Brain microvascular endothelial cell (primary cell): ENCODE measurements at regions not wholly inside any gene's neighbourhood (a gene's known extent, or its start where the extent isn't known, plus 50 kb on each side); places are given as distances from the start of the nearest gene placed in this dataset.

Experiments used
- DNase-seq: peaks from one replicate; pipeline ENCODE4 v3.0.0-alpha.2; 2020
- H3K27ac ChIP-seq: fragments of 250-450 bp; sonication (Bioruptor Pico); 2 replicates; pipeline ENCODE4 v1.5.1; 2020; ENCODE audit warnings: mild to moderate bottlenecking, moderate library complexity
- H3K27me3 ChIP-seq: fragments of 250-450 bp; sonication (Bioruptor Pico); replicated peaks from 2 replicates; pipeline ENCODE4 v1.5.1; 2020; ENCODE audit warnings: mild to moderate bottlenecking
- H3K36me3 ChIP-seq: fragments of 250-450 bp; sonication (Bioruptor Pico); replicated peaks from 2 replicates; pipeline ENCODE4 v1.5.1; 2020; ENCODE audit warnings: mild to moderate bottlenecking
- H3K4me3 ChIP-seq: 2 replicates; pipeline ENCODE4 v1.5.1; 2011; ENCODE audit warnings: low read depth, mild to moderate bottlenecking, control low read depth, low read length, moderate library complexity
- in situ Hi-C: cut with HindIII; loops from 2 replicates; pipeline ENCODE4 v1.10.0; 2017; ENCODE audit warnings: low sequenced_read_pairs, low pct_ligation_motif_present
- TF ChIP-seq, protein P1 (sequence below): IDR thresholded peaks from 2 replicates; pipeline ENCODE4 v1.5.1; 2011; ENCODE audit warnings: low read depth, mild to moderate bottlenecking, moderate library complexity, low read length, control low read depth, inconsistent platforms; ENCODE audit errors: missing control alignments

DNA sequence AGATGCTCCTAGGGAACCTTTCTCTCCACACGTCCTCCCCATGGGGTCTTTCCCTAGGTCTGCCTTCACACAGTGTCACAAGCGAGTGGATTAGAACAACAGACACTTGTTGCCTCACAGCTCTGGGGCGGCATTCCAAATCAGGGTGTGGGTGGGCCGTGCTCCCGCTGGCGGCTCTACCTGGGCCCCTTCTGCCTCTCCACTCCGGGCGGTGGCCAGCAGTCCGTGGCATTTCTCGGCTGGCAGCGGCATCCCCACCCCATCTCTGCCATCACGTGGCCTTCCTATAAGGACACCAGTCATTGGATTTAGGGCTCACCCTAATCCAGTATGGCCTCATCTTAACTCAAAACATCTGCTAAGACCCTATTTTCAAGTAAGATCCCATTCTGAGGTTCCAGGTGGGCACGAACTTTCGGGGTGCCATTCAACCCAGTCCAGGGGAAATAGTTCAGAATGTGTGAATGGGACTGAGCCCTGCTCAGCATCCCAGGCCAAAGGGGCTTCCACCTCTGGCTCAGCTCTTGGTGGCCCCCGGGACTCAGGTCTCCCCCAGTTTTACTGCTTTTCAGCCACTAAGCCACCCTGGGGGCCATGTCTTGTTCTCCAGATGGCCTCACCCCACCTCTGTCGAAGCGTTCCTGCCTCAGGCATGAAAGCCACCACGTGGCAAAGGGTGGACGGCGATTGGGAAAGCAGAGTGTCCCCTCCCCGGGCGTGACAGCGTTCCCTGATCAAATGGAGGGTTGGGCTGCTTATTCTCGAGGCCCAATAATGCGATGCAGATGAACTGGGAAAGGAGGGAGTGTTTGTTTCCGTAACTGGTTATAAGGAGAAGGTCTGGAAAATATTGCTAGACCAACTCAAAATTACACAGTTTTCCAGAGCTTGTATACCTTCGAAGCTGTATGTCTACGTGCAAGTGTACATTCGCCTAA is 350.0 kb downstream of the GLRX3 start:
- TF ChIP-seq, protein P1, sequence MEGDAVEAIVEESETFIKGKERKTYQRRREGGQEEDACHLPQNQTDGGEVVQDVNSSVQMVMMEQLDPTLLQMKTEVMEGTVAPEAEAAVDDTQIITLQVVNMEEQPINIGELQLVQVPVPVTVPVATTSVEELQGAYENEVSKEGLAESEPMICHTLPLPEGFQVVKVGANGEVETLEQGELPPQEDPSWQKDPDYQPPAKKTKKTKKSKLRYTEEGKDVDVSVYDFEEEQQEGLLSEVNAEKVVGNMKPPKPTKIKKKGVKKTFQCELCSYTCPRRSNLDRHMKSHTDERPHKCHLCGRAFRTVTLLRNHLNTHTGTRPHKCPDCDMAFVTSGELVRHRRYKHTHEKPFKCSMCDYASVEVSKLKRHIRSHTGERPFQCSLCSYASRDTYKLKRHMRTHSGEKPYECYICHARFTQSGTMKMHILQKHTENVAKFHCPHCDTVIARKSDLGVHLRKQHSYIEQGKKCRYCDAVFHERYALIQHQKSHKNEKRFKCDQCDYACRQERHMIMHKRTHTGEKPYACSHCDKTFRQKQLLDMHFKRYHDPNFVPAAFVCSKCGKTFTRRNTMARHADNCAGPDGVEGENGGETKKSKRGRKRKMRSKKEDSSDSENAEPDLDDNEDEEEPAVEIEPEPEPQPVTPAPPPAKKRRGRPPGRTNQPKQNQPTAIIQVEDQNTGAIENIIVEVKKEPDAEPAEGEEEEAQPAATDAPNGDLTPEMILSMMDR = no peak
- no peak overlapping the region for H3K27ac ChIP-seq
- H3K4me3 ChIP-seq = no peak overlapping the region
- in situ Hi-C loops = no loop called here
- no peaks in the 10 kb centered on the region for H3K36me3 ChIP-seq
- DNase-seq = no peak
- H3K27me3 ChIP-seq = no peaks in the 10 kb centered on the region

DNA sequence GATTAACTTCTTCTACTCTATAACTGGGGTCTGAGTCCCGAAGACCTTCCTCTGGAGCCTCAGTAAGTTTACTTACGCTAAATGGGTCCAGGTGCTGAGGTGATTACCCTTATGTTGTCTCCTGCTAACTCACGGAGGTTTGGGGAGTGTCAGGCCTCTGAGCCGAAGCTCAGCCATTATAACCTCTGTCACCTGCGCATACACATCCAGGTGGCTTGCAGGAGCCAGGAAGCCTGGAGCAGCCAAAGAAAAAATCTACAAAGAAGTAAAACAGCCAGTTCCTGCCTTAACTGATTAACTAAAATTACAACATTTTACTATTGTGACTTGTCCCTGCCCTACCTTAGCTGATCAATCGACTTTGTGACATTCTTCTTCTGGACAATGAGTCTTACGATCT is 350.7 kb downstream of the GLRX3 start:
- Histone ChIP-seq H3K27me3 (no peaks in the 10 kb centered on the region), H3K4me3 (no peak overlapping the region), H3K36me3 (no peaks in the 10 kb centered on the region), H3K27ac (no peak overlapping the region)
- TF ChIP-seq, protein P1 = no peak
- in situ Hi-C loops = no loop called here
- DNase-seq = no peak

DNA sequence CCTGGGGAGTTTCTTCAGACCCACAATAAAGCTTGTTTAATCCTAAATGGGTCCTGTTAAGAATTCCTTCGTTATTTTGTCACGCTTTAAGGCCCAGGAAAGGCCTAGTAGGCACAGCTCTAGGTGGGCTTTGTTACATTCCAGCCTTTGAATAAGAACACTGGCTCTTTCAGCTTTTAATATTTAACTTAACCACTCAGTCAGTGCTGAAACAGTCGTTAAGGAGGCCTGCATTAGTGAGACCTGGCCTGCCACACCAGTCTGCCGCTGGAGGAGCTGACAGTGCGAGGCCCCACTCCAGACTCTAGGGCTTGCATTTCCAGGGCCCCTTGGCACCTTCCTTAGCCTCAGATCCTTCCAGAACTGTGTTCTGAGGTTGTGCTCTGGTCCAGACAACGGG is 351.4 kb downstream of the GLRX3 start:
- Histone ChIP-seq H3K27ac (no peak overlapping the region), H3K27me3 (no peaks in the 10 kb centered on the region), H3K4me3 (no peak overlapping the region), H3K36me3 (no peaks in the 10 kb centered on the region)
- DNase-seq = no peak
- in situ Hi-C loops = no loop called here
- TF ChIP-seq, protein P1 = no peak

DNA sequence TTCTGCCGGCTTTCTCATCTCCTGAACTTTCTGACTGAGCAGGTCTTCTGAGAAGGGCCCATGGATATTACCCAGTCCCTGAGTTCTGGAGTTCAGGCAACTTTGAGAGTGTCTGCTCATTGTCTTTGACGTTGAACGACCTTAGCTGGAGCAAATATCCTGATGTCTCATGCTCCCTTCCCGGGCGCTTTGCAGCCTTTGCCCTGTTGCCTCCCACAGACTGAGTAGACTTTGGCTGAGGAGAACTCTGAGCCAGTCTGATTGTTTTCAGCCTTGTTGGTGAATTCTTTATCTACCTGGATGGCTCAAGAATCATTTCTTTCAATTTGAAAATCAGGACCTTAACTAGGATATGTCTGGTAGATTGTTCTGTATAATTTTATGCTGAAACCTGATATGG is 353.7 kb downstream of the GLRX3 start:
- no peak overlapping the region for H3K27ac ChIP-seq
- in situ Hi-C loops = no loop called here
- no peak for DNase-seq
- no peaks in the 10 kb centered on the region for H3K27me3 ChIP-seq
- no peaks in the 10 kb centered on the region for H3K36me3 ChIP-seq
- TF ChIP-seq, protein P1 = no peak
- H3K4me3 ChIP-seq = no peak overlapping the region

DNA sequence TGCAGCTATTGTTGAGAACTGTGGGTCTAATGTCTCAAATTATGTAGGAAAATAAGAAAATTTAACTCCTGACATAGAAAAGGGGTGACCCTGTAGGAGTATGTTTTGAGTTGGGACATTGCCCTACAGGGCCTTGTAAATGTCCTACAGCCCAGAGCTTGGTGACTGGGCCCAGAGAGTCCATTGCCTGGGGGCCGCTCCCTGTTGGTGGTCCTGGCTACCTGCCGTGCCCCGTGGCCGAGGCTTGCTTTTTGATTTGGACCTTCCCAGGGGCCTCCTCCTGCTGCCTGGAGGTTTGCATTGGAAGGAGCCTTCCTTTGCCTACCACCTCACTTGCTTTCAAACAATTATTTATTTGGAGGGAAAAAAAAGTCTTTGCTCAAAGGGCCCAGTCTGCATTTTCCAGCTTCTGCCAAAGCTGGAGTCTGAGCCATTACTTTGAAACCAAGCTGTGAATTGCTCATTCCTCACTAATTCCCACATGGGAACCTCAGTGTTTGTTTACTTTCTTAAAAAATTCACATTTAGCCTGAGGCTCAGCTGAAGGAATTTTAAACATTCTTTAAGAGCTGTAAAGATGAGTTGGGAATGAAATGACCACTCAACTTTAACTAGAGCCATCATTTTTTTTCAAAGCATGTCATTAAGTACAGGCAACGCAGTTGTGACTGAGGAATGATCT is 355.0 kb downstream of the GLRX3 start:
- in situ Hi-C loops = no loop called here
- DNase-seq = no peak
- Histone ChIP-seq H3K36me3 (no peaks in the 10 kb centered on the region), H3K27me3 (no peaks in the 10 kb centered on the region), H3K4me3 (no peak overlapping the region), H3K27ac (no peak overlapping the region)
- TF ChIP-seq, protein P1 = no peak

DNA sequence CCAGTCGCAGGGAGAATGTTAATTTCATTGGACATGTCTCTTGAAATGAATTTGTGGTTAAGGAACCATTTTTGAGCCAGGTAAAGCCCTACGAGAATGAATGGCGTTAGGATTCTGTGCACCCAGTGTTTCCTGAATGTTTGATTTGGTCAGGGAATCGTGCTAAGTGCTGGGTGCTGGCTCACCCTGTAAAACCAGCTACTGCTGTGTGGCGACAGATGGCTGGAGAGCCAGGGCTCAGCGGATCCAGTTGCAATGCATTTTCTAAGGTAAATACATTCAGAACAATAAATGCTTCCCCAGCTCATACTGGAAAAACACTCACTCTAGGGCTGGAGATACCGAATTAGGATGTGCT is 355.5 kb downstream of the GLRX3 start:
- Histone ChIP-seq H3K4me3 (no peak overlapping the region), H3K27ac (no peak overlapping the region), H3K36me3 (no peaks in the 10 kb centered on the region), H3K27me3 (no peaks in the 10 kb centered on the region)
- DNase-seq = no peak
- TF ChIP-seq, protein P1 = no peak
- in situ Hi-C loops = no loop called here
